ENCODE measurements at regions not wholly inside any gene's neighbourhood (a gene's known extent, or its start where the extent isn't known, plus 50 kb on each side); places are given as distances from the start of the nearest gene placed in this dataset.
"Not testable (repeated sequence)": the region's sequence is repeated elsewhere in the genome, so short reads cannot be mapped to it uniquely, and the experiment has no call there.

GRCh38 chr6:147999001-147999540 is 343.6 kb upstream of the SASH1 start:
- Histone ChIP-seq H3K4me1 (no peaks in the 10 kb centered on the region), H3K4me3 (no peak overlapping the region), H3K27ac (no peak overlapping the region), H3K27me3 (no peaks in the 10 kb centered on the region), H3K9me3 (no peaks in the 10 kb centered on the region), H3K36me3 (no peaks in the 10 kb centered on the region)
- DNase-seq, result no peak
- intact Hi-C loops (cut with DNase I), result no loop called here
- no peak for TF ChIP-seq POLR2A (IDR thresholded peaks at IDR 0.05)
- no peak for TF ChIP-seq CTCF (IDR thresholded peaks at IDR 0.05)

- no peak for DNase-seq
- 63 to 71% methylated on average over 7 of the region's 7 CpGs for WGBS, 2 donors
- Histone ChIP-seq H3K9me3 (no peaks in the 10 kb centered on the region), H3K4me1 (no peaks in the 10 kb centered on the region), H3K36me3 (no peaks in the 10 kb centered on the region), H3K27me3 (no peaks in the 10 kb centered on the region), H3K27ac (no peak overlapping the region), H3K4me3 (no peak overlapping the region)
- TF ChIP-seq CTCF (IDR thresholded peaks at IDR 0.05), result no peak
- intact Hi-C loops (cut with DNase I), result no loop called here
Observed at GRCh38 chr6:148001844-148002642, 340.6 kb upstream of the SASH1 start.

DNA sequence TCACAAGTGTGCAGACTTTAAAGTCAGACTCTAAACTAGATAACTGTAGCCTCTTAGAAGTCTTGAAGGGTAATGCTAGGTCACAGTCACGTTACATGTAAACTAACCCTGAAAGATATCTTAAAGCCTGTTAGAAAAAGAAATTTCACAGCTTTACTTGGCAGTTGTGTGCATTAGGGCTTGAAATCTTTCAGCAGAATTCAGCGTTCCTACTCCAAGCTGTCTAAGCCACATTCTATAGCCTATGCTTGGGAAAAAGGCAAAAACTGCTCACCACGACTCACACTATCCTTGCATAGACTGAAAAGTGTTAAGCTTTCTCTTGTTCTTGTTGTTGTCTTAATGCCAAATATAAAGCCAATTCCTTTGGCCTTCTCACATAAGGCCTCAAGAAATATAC is 338.0 kb upstream of the SASH1 start:
- WGBS, 2 donors, result 58 to 69% methylated on average over 3 of the region's 3 CpGs
- Histone ChIP-seq H3K36me3 (no peaks in the 10 kb centered on the region), H3K9me3 (no peaks in the 10 kb centered on the region), H3K4me3 (no peak overlapping the region), H3K27me3 (no peaks in the 10 kb centered on the region), H3K27ac (no peak overlapping the region), H3K4me1 (no peaks in the 10 kb centered on the region)
- TF ChIP-seq POLR2A (IDR thresholded peaks at IDR 0.05) (no peak), CTCF (IDR thresholded peaks at IDR 0.05) (no peak)
- intact Hi-C loops (cut with DNase I), result no loop called here
- no peak for DNase-seq

DNA sequence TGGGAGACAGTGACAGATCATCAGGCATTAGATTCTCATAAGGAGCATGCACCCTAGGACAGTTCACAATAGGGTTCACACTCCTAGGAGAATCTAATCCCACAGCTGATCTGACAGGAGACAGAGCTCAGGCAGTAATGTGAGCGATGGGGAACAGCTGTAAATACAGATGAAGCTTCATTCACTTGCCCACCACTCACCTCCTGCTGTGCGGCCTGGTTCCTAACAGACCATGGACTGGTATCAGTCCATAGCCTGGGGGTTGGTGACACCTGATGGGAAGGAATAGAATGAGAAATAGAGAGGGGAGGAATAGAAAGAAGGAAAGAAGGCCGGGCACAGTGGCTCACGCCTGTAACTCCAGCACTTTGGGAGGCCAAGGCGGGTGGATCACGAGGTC is 336.8 kb upstream of the SASH1 start:
- 81 to 92% methylated on average over 5 to 6 of the region's 6 CpGs for WGBS, 2 donors
- TF ChIP-seq POLR2A (IDR thresholded peaks at IDR 0.05) (no peak), CTCF (IDR thresholded peaks at IDR 0.05) (no peak)
- H3K27me3 ChIP-seq, result no peaks in the 10 kb centered on the region
- DNase-seq, result no peak
- peaks cover 0 to 7% (median 5%) of the 10 kb centered on the region in 3 donors for H3K9me3 ChIP-seq
- H3K27ac ChIP-seq, result no peak overlapping the region
- H3K4me1 ChIP-seq, result no peaks in the 10 kb centered on the region
- no peak overlapping the region for H3K4me3 ChIP-seq
- intact Hi-C loops (cut with DNase I), result no loop called here
- no peaks in the 10 kb centered on the region for H3K36me3 ChIP-seq

- H3K27ac ChIP-seq; H3K27me3 ChIP-seq; H3K36me3 ChIP-seq; intact Hi-C loops (cut with DNase I); DNase-seq; H3K4me1 ChIP-seq; H3K4me3 ChIP-seq: not testable (repeated sequence)
- peaks cover 0 to 10% (median 8%) of the 10 kb centered on the region in 3 donors for H3K9me3 ChIP-seq
Observed at GRCh38 chr6:148010516-148010915, 332.1 kb upstream of the SASH1 start.

All from esophagus squamous epithelium (tissue), 5 donors.